Fibroblast of skin of left biceps (primary cell): ENCODE measurements at regions not wholly inside any gene's neighbourhood (a gene's known extent, or its start where the extent isn't known, plus 50 kb on each side); places are given as distances from the start of the nearest gene placed in this dataset.

Experiments
- DNase-seq, 2 experiments: peaks; one replicate each; pipeline ENCODE4 v3.0.0-alpha.2; 2013; ENCODE audit warnings: low read depth in 2 of 2

DNA sequence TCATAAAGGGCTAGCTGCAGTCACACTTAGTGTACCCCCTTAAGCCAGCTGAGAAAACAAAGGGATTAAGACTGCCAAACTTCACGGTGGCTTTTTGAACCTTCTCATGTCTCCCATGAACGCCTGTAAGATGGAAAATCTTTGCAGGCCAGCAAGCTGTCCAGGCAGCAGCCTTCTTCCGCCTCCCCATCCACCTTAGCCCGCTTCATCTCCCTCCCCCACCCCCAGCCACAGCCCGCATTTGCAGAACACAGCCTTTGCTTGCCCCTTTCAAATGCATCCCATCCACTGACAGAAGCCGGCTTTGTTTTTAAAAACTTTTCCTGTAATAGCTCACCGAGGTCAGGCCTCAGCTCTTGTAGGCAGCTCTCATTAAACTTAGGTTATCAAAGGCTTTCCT is 113.8 kb upstream of the FAM9B start:
- no peak for DNase-seq

DNA sequence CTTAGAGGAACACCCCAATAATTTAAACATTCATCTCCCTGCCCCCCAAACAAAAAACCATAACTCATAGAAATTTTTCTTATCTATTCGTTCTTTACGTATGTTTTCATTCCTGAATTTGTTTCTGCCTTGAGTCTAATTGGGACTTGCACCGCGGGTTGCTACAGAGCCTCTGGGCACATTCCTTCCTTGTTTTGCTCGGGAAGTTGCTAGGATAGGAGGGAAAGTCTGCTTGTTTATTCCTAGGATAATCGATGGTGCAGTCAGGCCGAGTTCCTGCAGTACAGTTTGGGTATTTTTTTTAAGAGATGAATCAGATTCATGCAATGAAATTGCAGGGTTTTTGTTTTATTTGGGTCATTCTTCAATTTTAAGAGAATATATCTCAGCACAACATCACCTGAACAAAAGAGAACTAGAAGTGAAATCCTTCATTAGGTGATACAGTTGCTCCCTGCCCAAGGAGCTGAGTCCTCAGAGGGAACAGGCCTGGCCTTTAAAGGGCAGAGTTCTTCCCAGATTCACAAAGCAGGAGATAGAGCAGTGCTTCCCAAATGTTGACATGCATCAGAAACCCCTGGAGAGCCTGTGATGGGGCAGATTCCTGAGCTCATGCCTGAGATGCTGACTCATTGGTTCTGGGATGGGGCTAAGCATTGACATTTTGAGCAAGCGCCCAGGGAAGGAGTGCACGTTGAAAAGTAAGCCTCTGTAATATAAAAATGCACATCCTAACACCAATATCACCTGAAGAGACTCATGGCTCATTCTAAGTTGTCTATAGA is 114.9 kb upstream of the FAM9B start:
- DNase-seq = peak in 1 of 2 experiments; percentile 57

DNA sequence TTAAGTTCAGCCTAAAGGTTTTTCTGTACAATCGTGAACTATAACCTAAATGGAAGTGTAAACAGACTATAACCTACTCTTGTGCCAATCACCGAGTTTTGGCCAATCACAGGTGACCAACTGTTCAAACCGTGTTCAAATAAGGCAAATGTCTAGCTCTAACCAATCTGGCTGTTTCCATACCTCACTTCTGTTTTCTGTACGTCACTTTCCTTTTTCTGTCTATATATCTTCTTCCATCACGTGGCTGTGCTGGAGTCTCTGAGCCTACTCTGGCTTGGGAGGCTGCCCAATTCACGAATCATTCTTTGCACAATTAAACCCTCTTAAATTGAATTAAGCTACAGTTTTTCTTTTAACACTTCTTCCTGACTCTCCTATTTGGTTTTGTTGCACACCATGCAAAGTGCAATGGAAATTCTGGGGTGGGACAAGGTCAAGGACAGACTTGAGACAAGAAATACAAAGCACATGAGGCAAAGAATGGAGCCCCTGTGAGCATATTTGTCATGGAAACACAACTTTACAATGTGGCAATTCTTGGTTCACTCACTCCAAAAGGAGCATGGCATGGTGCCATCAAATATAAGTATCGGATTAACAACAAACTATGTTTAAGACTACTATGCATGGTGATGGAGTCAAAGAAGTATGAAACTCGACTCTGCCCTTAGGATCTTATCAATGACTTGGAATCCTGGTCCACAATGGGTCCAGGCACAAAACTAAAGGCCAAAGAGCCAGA is 115.7 kb upstream of the FAM9B start:
- no peak for DNase-seq

DNA sequence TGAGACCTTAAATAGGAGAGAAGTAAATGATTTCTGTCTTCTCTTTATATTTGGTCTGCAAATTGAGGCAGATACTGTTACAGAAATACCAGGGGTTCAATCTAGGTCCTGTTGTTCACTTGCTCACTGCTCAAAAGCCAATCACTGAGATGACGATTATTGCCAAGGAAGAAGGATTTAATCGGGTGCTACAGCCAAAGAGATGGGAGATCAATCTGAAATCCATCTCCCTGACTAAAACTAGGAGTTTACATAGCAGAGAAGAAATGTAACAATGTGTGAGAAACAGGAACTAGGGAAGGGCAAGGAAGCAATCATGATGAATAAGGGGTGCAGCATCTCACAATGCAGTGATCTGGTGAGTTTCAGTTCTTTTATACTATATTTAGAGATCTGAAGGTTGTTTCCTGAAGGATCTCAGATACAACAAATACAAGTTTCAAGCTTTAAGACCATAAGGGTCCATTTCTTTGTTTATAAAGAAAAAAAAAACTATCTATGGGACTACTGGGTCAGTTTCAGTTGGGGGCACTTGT is 117.9 kb upstream of the FAM9B start:
- DNase-seq = no peak

DNA sequence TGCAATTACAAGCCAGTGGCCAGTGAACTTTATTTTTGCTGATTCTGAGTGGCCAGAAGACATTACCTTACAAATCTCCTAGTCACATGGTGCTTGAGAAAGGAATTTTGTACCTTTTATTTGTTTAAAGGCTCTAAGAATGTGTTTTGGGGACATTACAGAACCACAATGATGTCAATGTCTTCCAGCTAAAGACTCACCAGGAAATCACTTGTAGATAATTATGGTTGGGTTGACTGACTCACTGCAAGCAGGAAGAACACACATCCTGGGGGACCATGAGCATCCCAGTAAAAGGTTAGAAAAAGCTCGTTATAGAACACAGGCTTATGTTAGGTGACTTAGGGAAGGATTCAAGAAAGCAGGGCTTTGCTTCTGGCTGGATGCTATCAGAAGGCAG is 119.4 kb upstream of the FAM9B start:
- no peak for DNase-seq

DNA sequence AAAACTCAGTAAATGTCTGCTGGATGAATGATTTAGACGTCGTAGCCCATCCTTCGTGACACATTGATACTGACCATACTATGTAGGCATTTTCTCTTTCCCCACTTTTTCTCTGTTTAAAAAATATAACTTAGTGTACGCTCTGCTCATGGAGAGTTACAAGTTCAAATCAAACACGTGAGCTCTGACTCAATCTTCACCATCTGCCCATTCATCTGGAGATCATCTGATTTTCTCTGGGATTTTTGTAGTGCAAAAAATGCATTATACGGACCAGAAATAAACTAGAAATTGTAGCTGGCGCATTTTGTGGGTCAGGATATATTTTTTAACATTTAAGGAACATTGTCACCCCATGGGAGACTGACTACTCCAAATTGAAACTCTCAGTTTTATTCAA is 124.7 kb upstream of the FAM9B start:
- no peak for DNase-seq

DNA sequence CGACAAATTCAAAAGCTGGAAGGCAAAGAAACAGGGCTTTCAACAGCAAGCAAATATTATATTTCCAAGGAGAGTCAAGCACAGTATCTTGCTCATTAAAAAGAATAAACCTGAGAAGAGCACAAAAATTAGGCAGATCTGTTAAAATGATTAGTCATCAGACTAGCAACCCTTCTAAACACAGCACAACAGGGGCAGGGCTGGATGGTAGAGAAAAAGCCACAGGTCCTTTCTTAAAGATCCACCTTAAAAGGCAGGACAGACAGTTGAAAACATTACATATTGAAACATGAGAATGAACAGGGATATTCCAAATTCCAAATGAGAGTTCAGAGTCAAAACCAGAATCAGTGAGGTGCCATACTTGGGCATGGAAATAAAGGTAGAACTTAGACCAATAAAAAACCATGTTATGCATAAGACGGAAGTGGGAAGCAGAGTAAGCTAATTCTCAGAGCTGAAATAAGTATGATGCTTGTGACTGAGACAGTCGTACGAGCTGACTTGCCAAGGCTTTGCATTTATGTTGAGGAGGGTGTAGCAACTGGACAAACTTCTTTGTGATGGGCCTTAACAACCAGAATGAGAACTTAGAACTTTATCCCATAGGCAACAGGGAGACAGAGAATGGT is 126.9 kb upstream of the FAM9B start:
- DNase-seq = no peak

DNA sequence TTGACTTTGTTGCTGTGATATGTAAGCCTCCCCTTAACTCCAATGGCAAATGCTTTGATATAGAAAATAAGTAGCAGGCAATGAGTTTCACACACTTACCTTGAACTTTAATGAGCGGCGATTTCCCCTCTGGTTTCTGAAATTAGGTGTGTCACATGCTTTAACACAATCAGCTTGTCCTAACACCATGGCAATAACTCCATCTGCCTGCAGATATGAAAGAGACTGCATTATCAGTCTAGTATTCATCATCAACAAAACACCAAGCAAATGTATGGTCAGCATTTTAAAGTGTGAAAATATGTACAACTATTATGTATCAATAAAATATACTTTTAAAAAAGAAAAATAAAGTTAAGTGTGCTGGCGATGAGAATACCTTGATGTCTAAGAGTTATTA is 128.8 kb upstream of the FAM9B start:
- no peak for DNase-seq

DNA sequence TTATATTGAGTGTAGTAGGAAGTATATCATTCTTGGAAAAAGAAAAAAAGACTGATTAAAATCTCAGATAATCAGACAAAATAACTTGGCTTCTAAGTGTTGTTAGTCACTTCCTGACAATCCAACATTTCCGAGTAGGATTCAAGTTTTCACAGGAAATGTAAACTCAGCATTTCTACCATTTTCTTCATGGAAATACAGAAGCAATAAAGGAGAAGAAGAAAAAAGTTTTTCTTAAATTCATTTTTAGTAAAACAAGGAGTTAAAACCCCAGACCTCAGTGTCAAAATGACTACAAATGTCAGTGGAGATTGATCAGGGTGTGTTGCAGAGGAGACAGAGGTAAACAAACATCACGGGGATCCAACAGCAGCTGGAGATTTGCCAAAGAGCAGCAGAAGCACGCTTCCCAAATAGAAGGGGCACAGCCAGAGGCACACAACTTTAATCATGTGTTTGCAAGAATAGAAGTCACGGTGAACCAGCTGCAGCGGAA is 129.3 kb upstream of the FAM9B start:
- DNase-seq = no peak

DNA sequence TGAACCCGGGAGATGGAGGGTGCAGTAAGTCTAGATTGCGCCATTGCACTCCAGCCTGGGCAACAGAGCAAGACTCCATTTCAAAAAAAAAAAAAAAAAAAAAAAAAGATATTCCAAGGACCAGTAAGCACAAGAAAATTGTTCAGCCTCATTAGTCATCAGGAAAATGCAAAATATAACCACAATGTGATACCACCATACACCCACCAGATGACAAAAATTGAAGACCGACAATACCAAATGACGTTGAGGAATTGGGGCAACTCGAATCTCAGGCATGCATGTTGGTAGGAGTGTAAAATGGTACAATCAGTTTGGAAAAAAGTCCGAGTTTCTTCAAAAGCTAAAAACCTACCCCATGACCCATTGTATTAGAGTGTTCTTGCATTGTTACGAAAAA is 130.2 kb upstream of the FAM9B start:
- DNase-seq = no peak

DNA sequence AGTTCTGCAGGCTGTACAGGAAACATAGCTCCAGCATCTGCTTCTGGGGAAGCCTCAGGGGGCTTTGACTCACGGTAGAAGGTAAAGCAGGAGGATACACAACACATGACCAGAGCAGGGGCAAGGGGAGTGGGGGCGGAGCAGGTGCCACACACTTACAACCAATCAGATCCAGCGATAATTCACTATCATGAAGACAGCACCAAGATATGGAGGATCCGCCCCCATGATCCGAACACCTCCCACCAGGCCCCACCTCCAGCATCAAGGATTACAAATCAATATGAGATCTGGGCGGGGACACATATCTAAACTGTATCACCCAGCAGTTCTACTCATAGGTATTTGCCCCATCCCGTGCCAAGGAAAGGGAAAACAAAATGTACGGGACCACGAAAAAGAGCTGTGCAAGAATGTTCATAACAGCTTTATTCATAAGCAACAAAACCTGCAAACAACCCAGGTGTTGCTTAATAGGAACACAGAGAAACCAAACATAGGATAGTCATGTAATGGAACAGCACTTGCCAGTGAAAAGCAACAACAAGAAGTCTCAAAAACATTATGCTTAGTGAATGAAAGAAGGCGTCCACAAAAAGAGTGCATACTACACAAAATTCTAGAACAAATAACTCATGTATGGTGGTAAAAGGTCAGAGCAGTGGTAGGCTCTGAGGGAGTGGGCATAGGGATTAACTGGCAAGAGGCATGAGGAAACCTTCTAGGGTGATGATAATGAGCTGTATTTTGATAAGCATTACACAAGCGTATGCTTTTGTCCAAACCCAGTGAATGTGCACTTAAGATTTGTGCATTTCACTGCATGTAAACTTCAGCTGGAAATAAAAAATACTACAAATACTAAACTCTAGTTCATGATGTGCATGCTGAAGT is 130.9 kb upstream of the FAM9B start:
- no peak for DNase-seq

DNA sequence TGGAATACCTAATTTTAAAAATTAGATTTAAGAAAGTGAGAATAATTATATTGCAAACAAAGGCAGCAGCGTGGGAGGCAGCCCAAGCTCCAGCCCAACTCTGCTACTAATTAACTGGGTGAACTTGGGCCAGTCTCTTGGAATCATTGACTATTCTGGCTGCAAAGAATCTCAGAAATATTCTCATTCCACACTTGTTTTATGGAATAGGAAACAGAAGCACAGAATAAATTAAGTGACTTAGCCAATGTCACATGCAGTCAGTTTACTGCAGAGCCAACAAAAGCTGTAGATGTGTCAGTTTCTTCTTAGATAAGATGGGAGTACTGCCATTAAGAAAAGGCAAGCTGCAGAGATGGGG is 132.6 kb upstream of the FAM9B start:
- no peak for DNase-seq

DNA sequence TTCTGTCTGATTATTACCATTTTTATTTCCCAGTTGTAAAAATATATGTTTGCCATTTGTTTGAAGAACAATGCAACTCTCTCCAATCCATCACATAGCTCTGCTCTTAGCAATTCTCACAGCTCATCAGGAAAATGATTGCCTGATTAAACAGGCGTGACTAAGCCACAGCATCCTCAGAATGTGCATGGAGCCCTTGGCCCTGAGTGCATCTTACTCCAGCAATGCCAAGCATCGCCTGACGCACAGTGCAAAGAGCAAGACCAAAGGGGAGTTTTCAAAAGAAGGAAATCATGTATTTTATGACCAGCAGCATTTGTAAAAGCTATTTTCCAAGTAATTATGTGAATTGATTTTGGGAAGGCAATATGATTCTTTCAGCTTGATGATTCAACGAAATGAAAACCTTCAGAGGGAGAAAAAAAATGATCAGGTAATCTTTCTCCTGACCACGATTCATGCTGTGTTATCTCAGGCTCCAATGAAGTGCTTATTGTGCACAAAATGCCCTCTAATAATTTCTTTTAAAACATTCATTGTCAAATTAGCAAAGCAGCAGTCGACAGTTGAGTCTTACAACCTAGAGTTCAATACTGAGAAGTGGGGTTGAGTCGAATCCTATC is 138.0 kb upstream of the FAM9B start:
- no peak for DNase-seq

DNA sequence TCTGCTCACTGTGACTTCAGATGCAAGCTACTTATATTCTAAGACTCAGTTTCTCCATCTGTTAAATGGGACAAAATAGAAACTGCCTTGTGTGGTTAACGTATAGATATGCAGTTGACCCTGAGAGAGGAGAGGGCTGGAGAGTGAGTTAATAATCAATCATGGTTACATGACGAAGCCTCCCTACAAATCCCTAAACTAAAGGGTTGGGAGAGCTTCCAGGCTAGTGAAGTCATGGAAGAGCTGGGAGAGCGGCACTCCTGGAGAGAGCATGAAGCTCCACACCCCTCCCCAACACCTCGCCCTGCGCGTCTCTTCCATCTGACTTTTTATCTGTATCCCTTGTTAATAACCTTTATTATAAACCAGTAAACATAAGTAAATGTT is 138.5 kb upstream of the FAM9B start:
- DNase-seq = no peak

DNA sequence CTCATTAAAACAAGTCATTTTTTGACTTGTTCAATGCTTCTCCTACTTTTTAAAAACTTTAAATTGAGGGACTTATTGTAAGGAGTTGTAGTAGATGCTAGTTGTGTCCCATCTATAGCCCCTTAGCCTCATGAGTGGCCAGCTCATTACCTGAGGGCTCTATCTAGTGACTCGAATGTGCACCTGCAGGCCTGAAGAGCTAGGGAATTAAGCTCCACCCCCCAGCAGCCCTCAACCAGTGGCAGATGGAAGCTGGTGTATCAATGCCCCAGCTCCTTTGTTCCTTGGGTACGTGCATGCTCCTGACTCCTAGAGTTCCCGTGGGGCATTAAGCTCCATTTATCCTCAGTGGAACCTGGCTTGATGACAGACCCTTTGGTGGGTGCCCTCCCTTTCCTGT is 146.7 kb upstream of the FAM9B start:
- no peak for DNase-seq

DNA sequence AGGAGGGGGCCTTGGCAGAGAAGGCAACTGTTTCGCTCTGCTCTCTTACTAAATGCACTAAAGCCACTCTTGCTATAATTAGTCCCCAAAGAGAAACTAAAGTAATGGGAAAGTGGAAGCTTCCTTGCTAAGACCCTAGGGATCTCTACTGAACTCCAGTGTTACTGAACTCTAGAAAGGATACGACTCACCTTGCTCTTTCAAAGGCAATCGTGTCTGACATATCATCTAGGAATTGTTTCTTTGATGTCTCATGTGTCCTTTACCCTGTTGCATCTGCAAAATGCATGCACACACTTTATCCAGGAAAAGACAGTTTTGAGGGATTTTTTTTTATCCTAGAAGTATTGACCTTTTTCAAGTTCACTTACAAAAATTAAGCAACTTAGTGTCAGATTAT is 148.1 kb upstream of the FAM9B start:
- DNase-seq = no peak

DNA sequence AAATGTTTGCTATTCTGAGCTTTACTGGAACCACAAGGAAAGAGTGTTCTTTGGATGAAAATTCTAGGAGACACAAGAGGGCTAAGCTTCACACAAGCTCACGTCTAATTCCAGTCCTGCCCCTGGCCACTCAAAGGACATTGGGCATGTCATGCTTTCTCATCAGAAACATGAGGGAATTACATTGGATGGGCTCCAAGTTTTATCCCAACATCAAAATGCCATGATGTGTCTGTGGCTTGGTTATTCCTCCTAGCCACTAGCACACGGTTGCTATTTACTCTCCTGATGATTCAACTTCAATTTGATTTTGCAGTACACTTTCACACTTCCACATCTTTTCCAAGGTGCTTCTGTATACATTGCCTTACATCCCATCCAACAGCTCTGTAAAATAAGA is 149.6 kb upstream of the FAM9B start:
- no peak for DNase-seq

DNA sequence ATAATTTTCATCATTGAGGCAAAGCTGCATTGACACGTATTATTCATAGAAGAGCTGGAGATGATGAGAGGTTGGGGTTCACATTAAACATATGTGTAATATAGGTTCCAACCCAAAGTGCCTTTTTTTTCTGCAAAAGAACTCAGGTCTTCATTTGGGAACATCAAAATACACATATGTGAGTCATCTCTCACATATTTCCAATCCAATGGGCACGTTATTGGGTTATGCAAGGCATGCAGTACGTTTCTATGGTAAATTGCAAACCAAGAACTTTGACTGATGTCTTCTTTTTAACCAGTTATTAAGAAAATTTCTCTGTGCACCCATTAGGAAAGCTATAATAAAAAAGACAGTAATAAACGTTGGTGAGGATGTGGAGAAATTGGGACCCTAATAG is 150.3 kb upstream of the FAM9B start:
- no peak for DNase-seq

DNA sequence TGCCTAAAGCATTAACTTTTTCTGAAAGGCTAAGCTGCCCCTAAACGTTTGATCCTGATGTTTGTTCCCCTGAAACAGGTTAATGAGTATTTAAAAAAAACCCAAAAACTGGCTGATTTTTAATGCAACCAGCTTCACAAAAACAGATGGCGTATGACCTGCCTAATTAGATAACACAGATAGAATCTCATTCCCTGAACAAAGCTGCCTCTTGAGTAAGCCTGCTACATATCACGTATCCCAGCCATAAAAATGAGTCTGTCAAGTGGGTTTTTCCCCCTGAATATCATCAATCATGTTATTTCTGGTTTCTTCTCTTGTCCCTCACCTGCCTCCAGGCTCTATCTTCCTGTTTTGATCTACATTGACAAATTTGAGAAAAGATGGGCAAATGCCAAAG is 154.2 kb upstream of the FAM9B start:
- DNase-seq = no peak

DNA sequence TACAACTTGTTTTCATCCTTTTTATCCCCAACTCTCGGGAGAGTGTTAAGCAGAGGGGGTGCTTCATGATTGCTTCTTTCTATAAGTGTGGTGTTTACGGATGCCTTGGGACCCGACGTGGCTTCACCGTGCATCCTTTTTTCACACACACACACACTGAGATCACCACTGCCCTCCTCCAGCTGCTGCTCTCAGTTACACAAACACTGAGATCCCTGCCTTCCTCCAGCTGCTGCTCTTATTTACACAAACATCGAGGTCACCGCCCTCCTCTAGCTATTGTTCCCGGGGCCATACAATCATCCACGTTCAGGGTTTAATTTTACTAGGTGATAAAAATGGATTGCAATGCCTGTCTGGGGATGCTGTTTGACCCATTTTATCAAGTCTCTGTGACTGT is 155.4 kb upstream of the FAM9B start:
- no peak for DNase-seq

DNA sequence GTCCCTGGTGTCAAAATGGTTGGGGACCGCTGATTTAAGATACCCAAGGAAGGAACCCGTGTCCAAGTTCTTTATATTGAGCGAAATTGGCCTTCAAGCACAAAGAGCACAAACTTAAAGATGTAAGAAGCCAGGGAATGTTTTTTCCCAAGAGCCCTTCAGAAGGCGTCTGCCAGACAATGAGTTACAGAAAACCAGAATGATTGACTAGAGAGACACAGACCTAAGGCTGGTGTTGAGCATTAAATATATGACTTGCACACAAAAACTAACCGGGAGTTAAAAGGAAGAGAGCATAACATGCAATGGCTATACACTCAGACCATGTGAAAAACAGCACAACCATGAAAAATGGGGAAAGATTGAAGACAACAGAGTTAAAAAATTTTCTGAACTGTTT is 157.5 kb upstream of the FAM9B start:
- DNase-seq = no peak
